Calu3 (cell line): ENCODE measurements at regions not wholly inside any gene's neighbourhood (a gene's known extent, or its start where the extent isn't known, plus 50 kb on each side); places are given as distances from the start of the nearest gene placed in this dataset.

Source experiments
- BruUV-seq: library from RNA; stranded (reverse); fragments of 400-500 nt; replicated peaks from 2 replicates; lab custom pipeline; 2021; lab: Mats Ljungman, UMichigan
- CTCF ChIA-PET: fragments of 300-600 bp; sonication (Branson Sonifier 250); formaldehyde crosslinking; loops from one replicate; lab custom pipeline; 2022; ENCODE audit warnings: antibody characterized with exemption; lab: Charles Lee
- DNase-seq: peaks from one replicate; pipeline ENCODE4 v3.0.0; 2022
- H3K27ac Mint-ChIP-seq: one replicate; pipeline ENCODE4 v1.8.0; 2022; ENCODE audit warnings: mixed read lengths; ENCODE audit not compliant: unreplicated experiment
- H3K27me3 Mint-ChIP-seq: one replicate; pipeline ENCODE4 v1.8.0; 2022; ENCODE audit warnings: mixed read lengths; ENCODE audit not compliant: unreplicated experiment
- H3K36me3 Mint-ChIP-seq: one replicate; pipeline ENCODE4 v1.8.0; 2022; ENCODE audit warnings: mild to moderate bottlenecking, moderate library complexity, mixed read lengths; ENCODE audit not compliant: insufficient read depth, unreplicated experiment
- H3K4me1 Mint-ChIP-seq: one replicate; pipeline ENCODE4 v1.8.0; 2022; ENCODE audit warnings: mild to moderate bottlenecking, low read depth, mixed read lengths; ENCODE audit not compliant: unreplicated experiment
- H3K4me3 Mint-ChIP-seq: one replicate; pipeline ENCODE4 v1.8.0; 2022; ENCODE audit warnings: mild to moderate bottlenecking, low read depth, moderate library complexity, mixed read lengths; ENCODE audit not compliant: unreplicated experiment
- H3K9me3 Mint-ChIP-seq: one replicate; pipeline ENCODE4 v1.8.0; 2022; ENCODE audit warnings: low read depth, mixed read lengths; ENCODE audit not compliant: unreplicated experiment
- CTCF ChIP-seq: fragments of 200-600 bp; IDR thresholded peaks from one replicate; pipeline ENCODE4 v1.8.0; 2022; ENCODE audit warnings: antibody characterized with exemption; ENCODE audit not compliant: unreplicated experiment
- intact Hi-C: fragments of 100-400 bp; cut with micrococcal nuclease; formaldehyde crosslinking; loops from one replicate; pipeline ENCODE4 v1.10.0; 2022; ENCODE audit not compliant: unreplicated experiment

GRCh38 chr2:196587739-196588138, 51.8 kb upstream of the CCDC150 start:
- intact Hi-C loops = loop anchor here (10.0 kb wide), 1 partner anchor 167 kb away; no protein-coding TSS in a partner anchor
- DNase-seq = no peak
- Mint-ChIP-seq H3K4me3 (no peak overlapping the region), H3K27me3 (no peaks in the 10 kb centered on the region), H3K36me3 (peaks cover 4% of the 10 kb centered on the region), H3K9me3 (no peaks in the 10 kb centered on the region), H3K27ac (no peak overlapping the region), H3K4me1 (peaks cover 8% of the 10 kb centered on the region)
- TF ChIP-seq CTCF = no peak
- CTCF ChIA-PET = no interaction called here
- no TSS peak for BruUV-seq

GRCh38 chr2:196589419-196589818, 50.1 kb upstream of the CCDC150 start:
- Mint-ChIP-seq H3K36me3 (peaks cover 15% of the 10 kb centered on the region), H3K4me3 (no peak overlapping the region), H3K4me1 (peaks cover 8% of the 10 kb centered on the region), H3K9me3 (no peaks in the 10 kb centered on the region), H3K27me3 (peaks cover 1% of the 10 kb centered on the region), H3K27ac (no peak overlapping the region)
- intact Hi-C loops = loop anchor here (10.0 kb wide), 1 partner anchor 165 kb away; no protein-coding TSS in a partner anchor
- TF ChIP-seq CTCF = no peak
- no peak for DNase-seq
- BruUV-seq = no TSS peak
- CTCF ChIA-PET = no interaction called here
